ENCODE measurements at regions not wholly inside any gene's neighbourhood (a gene's known extent, or its start where the extent isn't known, plus 50 kb on each side); places are given as distances from the start of the nearest gene placed in this dataset.

- Histone ChIP-seq H3F3A (ENCODE audit: insufficient read depth, low read length) (no peaks in the 10 kb centered on the region), H4K20me1 (ENCODE audit: insufficient read depth, low read length) (no peaks in the 10 kb centered on the region), H3K27ac (ENCODE audit: low read depth, low read length, poor library complexity, severe bottlenecking) (no peak overlapping the region), H3K9me3 (ENCODE audit: low read length) (no peaks in the 10 kb centered on the region), H3K4me1 (ENCODE audit: insufficient read depth, low read length, severe bottlenecking) (no peaks in the 10 kb centered on the region), H3K4me2 (ENCODE audit: low read length) (no peak overlapping the region), H3K36me3 (ENCODE audit: insufficient read depth, low read length) (no peaks in the 10 kb centered on the region), H3K79me2 (ENCODE audit: insufficient read depth, low read length) (no peaks in the 10 kb centered on the region), H3K9me2 (ENCODE audit: low read depth, low read length) (no peaks in the 10 kb centered on the region), H2AFZ (ENCODE audit: low read length) (no peak overlapping the region), H3K27me3 (ENCODE audit: insufficient read depth, low read length) (no peaks in the 10 kb centered on the region), H3K9ac (ENCODE audit: low read length) (no peak overlapping the region), H3K4me3 (ENCODE audit: low read depth, low read length, poor library complexity, severe bottlenecking) (no peak overlapping the region)
- TF ChIP-seq EZH2 (IDR thresholded peaks at IDR 0.05; ENCODE audit: borderline replicate concordance, low read length), result no peak
- no peak for TF ChIP-seq CTCF (IDR thresholded peaks at IDR 0.05; ENCODE audit: low read length)
Observed at GRCh38 chr4:183853548-183853940, 51.6 kb upstream of the STOX2 start.
